ENCODE measurements at regions not wholly inside any gene's neighbourhood (a gene's known extent, or its start where the extent isn't known, plus 50 kb on each side); places are given as distances from the start of the nearest gene placed in this dataset.
"Not testable (repeated sequence)": the region's sequence is repeated elsewhere in the genome, so short reads cannot be mapped to it uniquely, and the experiment has no call there.

DNA sequence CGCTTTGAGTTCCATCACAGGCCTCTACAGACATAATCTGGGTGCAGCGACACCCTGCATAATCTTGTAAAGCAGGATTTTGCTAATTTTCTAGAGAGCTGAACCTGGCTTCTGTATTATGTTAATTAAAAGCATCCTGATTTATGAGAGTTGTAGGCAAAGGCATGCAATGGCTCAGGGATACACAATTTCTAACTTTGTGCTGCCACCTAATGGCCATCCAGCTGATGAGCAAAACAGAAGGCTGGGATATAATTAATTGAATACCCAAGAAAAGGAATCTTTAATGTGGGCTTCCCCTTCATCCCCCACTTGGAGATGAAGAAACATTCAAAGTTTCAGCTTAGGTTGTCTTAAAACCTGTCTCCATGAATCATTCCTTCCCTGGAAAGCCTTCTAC is 78.1 kb downstream of the BMP15 start:
- Histone ChIP-seq H3K36me3 (ENCODE audit: low read depth) (no peaks in the 10 kb centered on the region), H3K4me1 (ENCODE audit: low read depth) (no peaks in the 10 kb centered on the region), H3K4me3 (no peak overlapping the region), H3K9me3 (no peaks in the 10 kb centered on the region)
- intact Hi-C loops (cut with DNase I, micrococcal nuclease) = no loop called here
- no peak for ATAC-seq
- TF ChIP-seq, protein P1, sequence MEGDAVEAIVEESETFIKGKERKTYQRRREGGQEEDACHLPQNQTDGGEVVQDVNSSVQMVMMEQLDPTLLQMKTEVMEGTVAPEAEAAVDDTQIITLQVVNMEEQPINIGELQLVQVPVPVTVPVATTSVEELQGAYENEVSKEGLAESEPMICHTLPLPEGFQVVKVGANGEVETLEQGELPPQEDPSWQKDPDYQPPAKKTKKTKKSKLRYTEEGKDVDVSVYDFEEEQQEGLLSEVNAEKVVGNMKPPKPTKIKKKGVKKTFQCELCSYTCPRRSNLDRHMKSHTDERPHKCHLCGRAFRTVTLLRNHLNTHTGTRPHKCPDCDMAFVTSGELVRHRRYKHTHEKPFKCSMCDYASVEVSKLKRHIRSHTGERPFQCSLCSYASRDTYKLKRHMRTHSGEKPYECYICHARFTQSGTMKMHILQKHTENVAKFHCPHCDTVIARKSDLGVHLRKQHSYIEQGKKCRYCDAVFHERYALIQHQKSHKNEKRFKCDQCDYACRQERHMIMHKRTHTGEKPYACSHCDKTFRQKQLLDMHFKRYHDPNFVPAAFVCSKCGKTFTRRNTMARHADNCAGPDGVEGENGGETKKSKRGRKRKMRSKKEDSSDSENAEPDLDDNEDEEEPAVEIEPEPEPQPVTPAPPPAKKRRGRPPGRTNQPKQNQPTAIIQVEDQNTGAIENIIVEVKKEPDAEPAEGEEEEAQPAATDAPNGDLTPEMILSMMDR (IDR thresholded peaks at IDR 0.05) = no peak
- peak in 1 of 3 donors; percentile 32 for DNase-seq

DNA sequence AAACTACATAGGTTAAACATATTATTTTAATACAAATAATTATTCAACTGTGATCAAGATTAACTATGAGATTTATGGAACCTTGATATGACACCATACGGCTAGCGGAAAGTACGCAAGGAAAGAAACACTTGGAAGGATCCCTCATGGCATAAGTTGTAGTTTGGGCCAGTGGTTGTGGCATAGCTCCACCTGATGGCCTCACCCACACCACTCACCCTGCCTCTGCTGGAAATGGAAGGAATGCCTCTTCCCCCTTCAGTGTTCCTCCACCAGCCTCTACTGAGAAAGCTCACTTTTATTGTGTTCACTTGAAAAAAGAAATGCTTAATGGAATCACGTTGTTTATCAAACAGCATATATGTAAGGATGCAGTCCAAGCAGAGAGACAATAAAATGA is 86.4 kb downstream of the BMP15 start:
- H3K9me3 ChIP-seq = no peaks in the 10 kb centered on the region
- intact Hi-C loops (cut with DNase I, micrococcal nuclease) = no loop called here
- H3K36me3 ChIP-seq (ENCODE audit: low read depth) = no peaks in the 10 kb centered on the region
- TF ChIP-seq, protein P1 (IDR thresholded peaks at IDR 0.05) = no peak
- no peak for DNase-seq
- H3K4me1 ChIP-seq (ENCODE audit: low read depth) = no peaks in the 10 kb centered on the region
- no peak overlapping the region for H3K4me3 ChIP-seq
- no peak for ATAC-seq

DNA sequence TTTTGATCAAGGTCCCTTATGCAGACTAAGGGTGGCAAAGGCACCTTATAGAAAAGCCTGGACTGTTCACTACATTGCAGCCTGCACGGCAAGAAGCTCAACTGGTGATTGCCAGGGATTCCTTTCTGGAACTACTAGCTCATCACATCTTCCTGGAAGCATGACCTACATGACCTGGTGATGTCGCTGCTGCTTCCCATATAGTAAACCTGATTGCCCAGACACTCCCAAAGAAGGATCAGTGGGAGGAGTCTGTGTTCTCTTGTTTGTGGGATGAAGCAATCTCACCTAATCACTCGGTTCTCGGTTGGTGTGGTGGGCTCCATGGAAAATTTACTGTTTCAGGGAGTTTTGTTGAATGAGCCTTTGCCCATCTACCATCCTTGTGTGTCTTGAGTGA is 89.8 kb downstream of the BMP15 start:
- H3K36me3 ChIP-seq (ENCODE audit: low read depth); H3K9me3 ChIP-seq; intact Hi-C loops (cut with DNase I, micrococcal nuclease); DNase-seq; H3K4me1 ChIP-seq (ENCODE audit: low read depth); H3K4me3 ChIP-seq: not testable (repeated sequence)
- ATAC-seq = peak; percentile 36

DNA sequence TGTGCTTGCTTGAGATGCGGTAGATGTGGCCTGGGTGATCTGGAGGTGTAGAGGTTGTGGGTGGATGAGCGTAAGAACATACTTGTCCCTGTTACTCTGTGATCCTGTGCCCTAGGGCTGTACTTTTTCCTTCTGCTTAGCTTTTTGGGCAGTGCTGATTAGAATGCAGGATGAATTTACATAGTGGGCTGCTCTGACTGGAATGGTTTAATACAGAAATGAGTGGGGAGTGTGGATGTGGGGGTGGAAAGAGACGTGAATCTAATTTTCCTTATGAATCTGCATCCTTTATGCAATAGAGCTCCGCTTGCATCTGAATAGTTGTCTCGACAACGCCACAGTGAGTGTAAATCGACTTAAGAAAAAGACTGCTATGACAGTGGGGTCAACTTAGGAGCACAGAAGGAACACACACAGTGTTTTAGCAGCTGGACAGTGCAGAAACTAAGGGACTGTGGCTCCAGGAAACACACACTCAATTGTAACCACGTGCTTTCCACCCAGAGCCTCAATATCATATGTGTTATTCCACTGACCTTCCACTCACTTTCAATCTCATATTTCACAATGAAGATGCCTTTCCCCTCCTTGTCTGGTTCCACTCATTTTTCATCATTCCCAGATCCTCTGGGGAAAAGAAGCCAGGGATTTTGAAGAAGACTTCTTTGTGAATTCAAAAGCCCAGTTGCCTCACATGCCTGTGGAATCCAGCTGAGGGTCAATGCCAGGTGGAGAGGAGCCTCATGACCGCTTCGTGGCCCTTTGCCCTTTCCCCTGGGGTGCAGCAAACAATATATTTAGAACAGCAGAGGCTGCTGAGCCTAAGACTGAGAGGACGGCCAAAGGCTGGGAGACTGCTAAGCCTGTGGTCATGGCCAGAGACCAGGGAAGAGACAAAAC is 91.4 kb downstream of the BMP15 start:
- H3K4me3 ChIP-seq; ATAC-seq; H3K4me1 ChIP-seq (ENCODE audit: low read depth); intact Hi-C loops (cut with DNase I, micrococcal nuclease); H3K36me3 ChIP-seq (ENCODE audit: low read depth); DNase-seq; H3K9me3 ChIP-seq: not testable (repeated sequence)

DNA sequence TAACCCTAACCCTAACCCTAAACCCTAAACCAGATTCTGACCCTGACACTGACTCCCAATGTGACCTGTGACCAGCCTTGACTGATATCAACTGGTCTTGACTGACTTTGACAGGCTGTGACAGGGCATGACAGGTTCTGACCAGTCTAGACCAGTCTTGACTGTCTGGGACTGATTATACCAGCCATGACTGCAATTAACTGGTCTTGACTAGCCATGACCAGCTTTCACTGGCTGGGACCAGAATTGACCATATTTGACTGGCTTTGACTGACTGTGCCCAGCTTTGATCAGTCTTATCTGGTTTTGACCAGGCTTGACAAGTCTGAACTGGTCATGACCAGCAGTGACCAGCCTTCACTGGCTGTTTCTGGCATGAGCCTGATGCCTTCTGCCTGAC is 95.5 kb downstream of the BMP15 start:
- no peak for ATAC-seq
- Histone ChIP-seq H3K4me3 (no peak overlapping the region), H3K4me1 (ENCODE audit: low read depth) (no peaks in the 10 kb centered on the region), H3K36me3 (ENCODE audit: low read depth) (no peaks in the 10 kb centered on the region), H3K9me3 (no peaks in the 10 kb centered on the region)
- TF ChIP-seq, protein P1 (IDR thresholded peaks at IDR 0.05) = no peak
- intact Hi-C loops (cut with DNase I, micrococcal nuclease) = no loop called here
- no peak for DNase-seq

DNA sequence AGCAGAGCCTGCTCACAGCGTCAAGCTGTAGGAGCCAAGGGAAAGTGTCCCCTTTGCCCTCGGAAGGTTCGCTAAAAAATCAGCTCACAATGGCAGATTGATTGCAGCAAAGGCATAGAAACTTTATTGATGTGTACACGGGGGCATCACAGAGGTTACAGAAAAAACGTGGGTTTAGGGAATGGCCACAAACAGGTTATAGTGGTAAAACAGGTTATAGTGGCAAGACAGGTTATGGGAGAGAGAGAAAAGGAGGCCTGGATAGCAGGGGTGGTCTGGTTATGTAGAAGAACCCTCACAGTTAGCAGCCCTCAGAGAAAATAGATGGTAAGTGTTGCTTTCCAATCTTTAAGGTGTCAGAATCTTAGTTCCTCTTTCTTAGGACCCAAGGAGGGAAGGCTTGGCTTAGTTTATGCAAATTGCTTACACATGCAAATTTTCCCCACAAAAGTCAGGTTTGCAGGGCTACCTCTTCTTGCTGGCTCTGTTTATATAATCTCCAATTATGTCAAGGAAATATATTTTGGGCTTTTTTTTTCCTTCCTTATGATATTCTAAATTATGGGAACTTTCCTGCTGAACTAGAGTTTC is 113.7 kb downstream of the BMP15 start:
- H3K4me1 ChIP-seq (ENCODE audit: low read depth) = no peaks in the 10 kb centered on the region
- TF ChIP-seq, protein P1 (IDR thresholded peaks at IDR 0.05) = no peak
- intact Hi-C loops (cut with DNase I, micrococcal nuclease) = no loop called here
- H3K36me3 ChIP-seq (ENCODE audit: low read depth) = no peaks in the 10 kb centered on the region
- ATAC-seq = no peak
- DNase-seq = no peak
- H3K4me3 ChIP-seq = no peak overlapping the region
- no peaks in the 10 kb centered on the region for H3K9me3 ChIP-seq

Measured in mucosa of descending colon (tissue), 3 donors.